ENCODE measurements at regions not wholly inside any gene's neighbourhood (a gene's known extent, or its start where the extent isn't known, plus 50 kb on each side); places are given as distances from the start of the nearest gene placed in this dataset.

- TF ChIP-seq CTCF (conservative IDR thresholded peaks at IDR 0.05) = no peak
- TF ChIP-seq ZFX (IDR thresholded peaks at IDR 0.05) = no peak
Measured at GRCh38 chrX:8244301-8244700, 73.2 kb upstream of the VCX2 start.

Measured in C4-2B (cell line).